Peyer's patch (tissue), 4 donors: ENCODE measurements at regions not wholly inside any gene's neighbourhood (a gene's known extent, or its start where the extent isn't known, plus 50 kb on each side); places are given as distances from the start of the nearest gene placed in this dataset.

ENCODE experiments used
- CTCF ChIP-seq, 6 experiments: fragments of 450-650 bp in 4 of 6; fragments of 200-600 bp in 2 of 6; sonication (generic) in 1 of 6; IDR thresholded peaks; one replicate each; pipeline ENCODE4 v1.5.1; 2017 to 2019; ENCODE audit warnings: antibody characterized with exemption in 6 of 6, mild to moderate bottlenecking in 3 of 6, moderate library complexity in 1 of 6
- POLR2A ChIP-seq, 2 donors: fragments of 450-650 bp; IDR thresholded peaks; one replicate each; pipeline ENCODE4 v1.5.1; 2017; ENCODE audit warnings: antibody characterized with exemption in 2 of 2, mild to moderate bottlenecking in 2 of 2, moderate library complexity in 2 of 2

GRCh38 chr18:34942276-34942675, 98.9 kb upstream of the MAPRE2 start:
- TF ChIP-seq CTCF (IDR thresholded peaks at IDR 0.05) = no peak
- TF ChIP-seq POLR2A (IDR thresholded peaks at IDR 0.05) = no peak
